Upper lobe of left lung (tissue), 6 donors: ENCODE measurements at regions not wholly inside any gene's neighbourhood (a gene's known extent, or its start where the extent isn't known, plus 50 kb on each side); places are given as distances from the start of the nearest gene placed in this dataset.
A peak's percentile ranks its signal among the peaks of the same experiment; 100 is the strongest.

Source experiments
- ATAC-seq, 2 donors: fragments of 200-7000 bp; cut with Tn5 transposase; one replicate each; pipeline ENCODE4 v1.9.1; 2022; ENCODE audit warnings: mild to moderate bottlenecking in 2 of 2, moderate library complexity in 2 of 2; ENCODE audit not compliant: low FRiP score in 2 of 2
- DNase-seq, 2 donors: peaks; one replicate each; pipeline ENCODE4 v3.0.0-alpha.2; 2019 to 2020
- H3K27ac ChIP-seq, 4 donors: fragments of 200-600 bp; sonication (generic); one replicate each; pipeline ENCODE4 v1.5.1; 2016 to 2019
- H3K27me3 ChIP-seq, 4 donors: fragments of 200-600 bp; sonication (generic); one replicate each; pipeline ENCODE4 v1.5.1; 2017 to 2019
- H3K36me3 ChIP-seq, 4 donors: fragments of 200-600 bp; sonication (generic); one replicate each; pipeline ENCODE4 v1.5.1; 2016 to 2019
- H3K4me1 ChIP-seq, 4 donors: fragments of 200-600 bp; sonication (generic); one replicate each; pipeline ENCODE4 v1.5.1; 2018 to 2019
- H3K4me3 ChIP-seq, 4 donors: fragments of 200-600 bp; sonication (generic); one replicate each; pipeline ENCODE4 v1.5.1; 2017 to 2019; ENCODE audit warnings: mild to moderate bottlenecking in 2 of 4, moderate library complexity in 1 of 4
- H3K9me3 ChIP-seq, 4 donors: fragments of 200-600 bp; sonication (generic); one replicate each; pipeline ENCODE4 v1.5.1; 2018 to 2019
- EP300 ChIP-seq, 4 donors: sonication (generic); formaldehyde crosslinking; IDR thresholded peaks; one replicate each; pipeline ENCODE4 v1.5.1; 2017; ENCODE audit warnings: antibody characterized with exemption in 4 of 4, control low read depth in 2 of 4
- POLR2A ChIP-seq, 4 donors: fragments of 450-650 bp; IDR thresholded peaks; one replicate each; pipeline ENCODE4 v1.5.1; 2016 to 2017; ENCODE audit warnings: antibody characterized with exemption in 4 of 4, mild to moderate bottlenecking in 2 of 4
- POLR2AphosphoS5 ChIP-seq, 2 donors: sonication (generic); formaldehyde crosslinking; IDR thresholded peaks; one replicate each; pipeline ENCODE4 v1.5.1; 2017; ENCODE audit warnings: antibody characterized with exemption in 2 of 2
- WGBS, 2 donors: methylation state at CpG; one replicate each; pipeline ENCODE4 v1.1.5; 2017 to 2018; 5-methylcytosine and 5-hydroxymethylcytosine counted together
- TF ChIP-seq, protein P1 (sequence below), 6 experiments: fragments of 450-650 bp in 4 of 6; fragments of 200-600 bp in 2 of 6; sonication (generic) in 2 of 6; IDR thresholded peaks; one replicate each; pipeline ENCODE4 v1.5.1; 2016 to 2019; ENCODE audit warnings: antibody characterized with exemption in 6 of 6
- donor health status: DM: no; HTN: no; CAD: no; lungs with moderate emphysema.
- donor health status: DM: no; HTN: yes; CAD: no; lungs with severe emphysema.

GRCh38 chr16:88312732-88313131 is 70.0 kb upstream of the ZNF469 start:
- Histone ChIP-seq H3K36me3 (no peaks in the 10 kb centered on the region), H3K27ac (no peak overlapping the region), H3K9me3 (peaks cover 0 to 5% (median 2%) of the 10 kb centered on the region in 4 donors), H3K4me1 (no peaks in the 10 kb centered on the region), H3K27me3 (no peaks in the 10 kb centered on the region), H3K4me3 (no peak overlapping the region)
- TF ChIP-seq EP300 (IDR thresholded peaks at IDR 0.05) (no peak), POLR2A (IDR thresholded peaks at IDR 0.05) (no peak), POLR2AphosphoS5 (IDR thresholded peaks at IDR 0.05) (no peak)
- TF ChIP-seq, protein P1, sequence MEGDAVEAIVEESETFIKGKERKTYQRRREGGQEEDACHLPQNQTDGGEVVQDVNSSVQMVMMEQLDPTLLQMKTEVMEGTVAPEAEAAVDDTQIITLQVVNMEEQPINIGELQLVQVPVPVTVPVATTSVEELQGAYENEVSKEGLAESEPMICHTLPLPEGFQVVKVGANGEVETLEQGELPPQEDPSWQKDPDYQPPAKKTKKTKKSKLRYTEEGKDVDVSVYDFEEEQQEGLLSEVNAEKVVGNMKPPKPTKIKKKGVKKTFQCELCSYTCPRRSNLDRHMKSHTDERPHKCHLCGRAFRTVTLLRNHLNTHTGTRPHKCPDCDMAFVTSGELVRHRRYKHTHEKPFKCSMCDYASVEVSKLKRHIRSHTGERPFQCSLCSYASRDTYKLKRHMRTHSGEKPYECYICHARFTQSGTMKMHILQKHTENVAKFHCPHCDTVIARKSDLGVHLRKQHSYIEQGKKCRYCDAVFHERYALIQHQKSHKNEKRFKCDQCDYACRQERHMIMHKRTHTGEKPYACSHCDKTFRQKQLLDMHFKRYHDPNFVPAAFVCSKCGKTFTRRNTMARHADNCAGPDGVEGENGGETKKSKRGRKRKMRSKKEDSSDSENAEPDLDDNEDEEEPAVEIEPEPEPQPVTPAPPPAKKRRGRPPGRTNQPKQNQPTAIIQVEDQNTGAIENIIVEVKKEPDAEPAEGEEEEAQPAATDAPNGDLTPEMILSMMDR (IDR thresholded peaks at IDR 0.05), result no peak
- DNase-seq (no peak), ATAC-seq (no peak)
- 84 to 85% methylated on average over 10 of the region's 10 CpGs for WGBS, 2 donors

GRCh38 chr16:88314991-88315542 is 67.7 kb upstream of the ZNF469 start:
- DNase-seq (no peak), ATAC-seq (no peak)
- peaks cover 0 to 5% (median 2%) of the 10 kb centered on the region in 4 donors for H3K9me3 ChIP-seq
- TF ChIP-seq EP300 (IDR thresholded peaks at IDR 0.05), result no peak
- TF ChIP-seq POLR2A (IDR thresholded peaks at IDR 0.05), result no peak
- TF ChIP-seq, protein P1 (IDR thresholded peaks at IDR 0.05), result no peak
- no peak for TF ChIP-seq POLR2AphosphoS5 (IDR thresholded peaks at IDR 0.05)
- H3K4me3 ChIP-seq, result no peak overlapping the region
- no peak overlapping the region for H3K27ac ChIP-seq
- no peaks in the 10 kb centered on the region for H3K36me3 ChIP-seq
- no peaks in the 10 kb centered on the region for H3K27me3 ChIP-seq
- H3K4me1 ChIP-seq, result no peaks in the 10 kb centered on the region
- 83% methylated on average over 16 of the region's 16 CpGs; no CpG with 5 or more reads in 1 of the 2 donors for WGBS, 2 donors

GRCh38 chr16:88315543-88316105 is 67.1 kb upstream of the ZNF469 start:
- H3K27ac ChIP-seq, result no peak overlapping the region
- DNase-seq, result no peak
- no peaks in the 10 kb centered on the region for H3K27me3 ChIP-seq
- no peaks in the 10 kb centered on the region for H3K36me3 ChIP-seq
- peak; percentile 7 to 60 for ATAC-seq
- H3K4me1 ChIP-seq, result no peaks in the 10 kb centered on the region
- TF ChIP-seq POLR2AphosphoS5 (IDR thresholded peaks at IDR 0.05) (no peak), EP300 (IDR thresholded peaks at IDR 0.05) (no peak), POLR2A (IDR thresholded peaks at IDR 0.05) (no peak)
- TF ChIP-seq, protein P1 (IDR thresholded peaks at IDR 0.05), result no peak
- 33 to 43% methylated on average over 4 to 14 of the region's 20 CpGs for WGBS, 2 donors
- no peak overlapping the region for H3K4me3 ChIP-seq
- peaks cover 0 to 5% (median 2%) of the 10 kb centered on the region in 4 donors for H3K9me3 ChIP-seq

DNA sequence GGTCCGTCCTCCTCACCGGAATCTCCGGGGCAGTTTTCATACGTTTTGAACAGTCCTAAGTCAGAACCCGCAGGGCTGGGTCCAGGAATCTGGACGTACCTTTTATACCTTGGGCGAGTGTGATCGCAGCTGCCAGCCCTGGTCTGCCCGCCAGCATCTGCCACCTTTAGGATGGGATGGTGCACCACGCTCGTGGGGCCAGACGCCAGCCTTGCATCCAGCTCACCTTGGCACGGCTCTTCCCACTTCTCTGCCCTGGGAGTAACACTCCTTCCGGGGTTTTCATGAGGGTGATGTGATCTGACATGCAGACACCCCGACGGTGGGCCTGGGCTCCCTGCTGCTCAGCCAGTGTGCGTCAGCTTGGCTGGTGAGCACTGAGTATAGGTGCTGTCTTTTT is 66.6 kb upstream of the ZNF469 start:
- TF ChIP-seq EP300 (IDR thresholded peaks at IDR 0.05), result no peak
- TF ChIP-seq, protein P1 (IDR thresholded peaks at IDR 0.05), result no peak
- no peak for TF ChIP-seq POLR2A (IDR thresholded peaks at IDR 0.05)
- H3K27ac ChIP-seq, result no peak overlapping the region
- H3K9me3 ChIP-seq, result peaks cover 0 to 5% (median 2%) of the 10 kb centered on the region in 4 donors
- DNase-seq (no peak), ATAC-seq (no peak)
- H3K27me3 ChIP-seq, result no peaks in the 10 kb centered on the region
- 87 to 93% methylated on average over 14 to 17 of the region's 17 CpGs for WGBS, 2 donors
- H3K4me1 ChIP-seq, result no peaks in the 10 kb centered on the region
- H3K4me3 ChIP-seq, result no peak overlapping the region
- H3K36me3 ChIP-seq, result no peaks in the 10 kb centered on the region
